ENCODE measurements at regions not wholly inside any gene's neighbourhood (a gene's known extent, or its start where the extent isn't known, plus 50 kb on each side); places are given as distances from the start of the nearest gene placed in this dataset.

GRCh38 chr1:30213936-30214335, 509.4 kb downstream of the MATN1 start:
- TF ChIP-seq POLR2A (IDR thresholded peaks at IDR 0.05; ENCODE audit: low read depth, low read length): no peak
- TF ChIP-seq POLR2AphosphoS5 (IDR thresholded peaks at IDR 0.05; ENCODE audit: low read depth, low read length): no peak
